Nephron (organoid): ENCODE measurements at regions not wholly inside any gene's neighbourhood (a gene's known extent, or its start where the extent isn't known, plus 50 kb on each side); places are given as distances from the start of the nearest gene placed in this dataset.

Experiments
- H3K27ac Mint-ChIP-seq, 3 experiments: 2 replicates each; pipeline ENCODE4 v1.8.0; 2020; ENCODE audit warnings: mixed read lengths in 3 of 3, mild to moderate bottlenecking in 2 of 3, moderate library complexity in 1 of 3
- H3K27me3 Mint-ChIP-seq: 2 replicates; pipeline ENCODE4 v1.8.0; 2021; ENCODE audit warnings: low read depth, mild to moderate bottlenecking, moderate library complexity, mixed read lengths
- H3K36me3 Mint-ChIP-seq: 2 replicates; pipeline ENCODE4 v1.8.0; 2020; ENCODE audit warnings: low read depth, mixed read lengths
- H3K4me1 Mint-ChIP-seq: 2 replicates; pipeline ENCODE4 v1.8.0; 2020; ENCODE audit warnings: mixed read lengths
- H3K4me3 Mint-ChIP-seq, 3 experiments: 2 replicates each; pipeline ENCODE4 v1.8.0; 2020; ENCODE audit warnings: mild to moderate bottlenecking in 3 of 3, mixed read lengths in 3 of 3, moderate library complexity in 2 of 3
- H3K9me3 Mint-ChIP-seq: 2 replicates; pipeline ENCODE4 v1.8.0; 2020; ENCODE audit warnings: mixed read lengths
- TF ChIP-seq, protein P1 (sequence below), 3 experiments: fragments of 200-600 bp; sonication (generic); IDR thresholded peaks; one replicate each; pipeline ENCODE4 v1.5.0; 2021; ENCODE audit warnings: antibody characterized with exemption in 3 of 3; ENCODE audit not compliant: unreplicated experiment in 3 of 3

DNA sequence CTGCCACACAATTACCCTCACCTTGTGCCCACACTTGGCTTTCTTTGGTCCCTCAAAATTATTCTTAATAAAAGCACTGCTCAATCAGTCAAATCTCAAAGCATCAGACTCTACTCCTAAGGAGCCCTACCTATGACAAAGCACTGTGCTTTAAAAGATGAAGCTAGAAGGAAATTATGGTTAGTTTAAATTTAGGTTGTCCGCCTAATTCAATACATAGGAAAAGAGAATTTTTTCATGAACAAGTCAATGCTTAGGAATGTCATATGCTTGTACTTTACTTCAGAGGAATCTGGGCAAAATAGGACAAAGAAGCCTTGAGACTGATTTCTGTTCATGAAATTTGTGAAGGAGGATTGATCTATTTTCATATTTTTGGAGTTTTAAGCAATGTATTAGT lies 726.4 kb upstream of the CDH2 start:
- Mint-ChIP-seq H3K4me1 (no peaks in the 10 kb centered on the region), H3K27ac (no peak overlapping the region), H3K36me3 (no peaks in the 10 kb centered on the region), H3K4me3 (no peak overlapping the region), H3K9me3 (no peaks in the 10 kb centered on the region), H3K27me3 (peaks cover 6% of the 10 kb centered on the region)
- TF ChIP-seq, protein P1, sequence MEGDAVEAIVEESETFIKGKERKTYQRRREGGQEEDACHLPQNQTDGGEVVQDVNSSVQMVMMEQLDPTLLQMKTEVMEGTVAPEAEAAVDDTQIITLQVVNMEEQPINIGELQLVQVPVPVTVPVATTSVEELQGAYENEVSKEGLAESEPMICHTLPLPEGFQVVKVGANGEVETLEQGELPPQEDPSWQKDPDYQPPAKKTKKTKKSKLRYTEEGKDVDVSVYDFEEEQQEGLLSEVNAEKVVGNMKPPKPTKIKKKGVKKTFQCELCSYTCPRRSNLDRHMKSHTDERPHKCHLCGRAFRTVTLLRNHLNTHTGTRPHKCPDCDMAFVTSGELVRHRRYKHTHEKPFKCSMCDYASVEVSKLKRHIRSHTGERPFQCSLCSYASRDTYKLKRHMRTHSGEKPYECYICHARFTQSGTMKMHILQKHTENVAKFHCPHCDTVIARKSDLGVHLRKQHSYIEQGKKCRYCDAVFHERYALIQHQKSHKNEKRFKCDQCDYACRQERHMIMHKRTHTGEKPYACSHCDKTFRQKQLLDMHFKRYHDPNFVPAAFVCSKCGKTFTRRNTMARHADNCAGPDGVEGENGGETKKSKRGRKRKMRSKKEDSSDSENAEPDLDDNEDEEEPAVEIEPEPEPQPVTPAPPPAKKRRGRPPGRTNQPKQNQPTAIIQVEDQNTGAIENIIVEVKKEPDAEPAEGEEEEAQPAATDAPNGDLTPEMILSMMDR (IDR thresholded peaks at IDR 0.05; ENCODE audit: unreplicated experiment in 3 of 3): no peak

DNA sequence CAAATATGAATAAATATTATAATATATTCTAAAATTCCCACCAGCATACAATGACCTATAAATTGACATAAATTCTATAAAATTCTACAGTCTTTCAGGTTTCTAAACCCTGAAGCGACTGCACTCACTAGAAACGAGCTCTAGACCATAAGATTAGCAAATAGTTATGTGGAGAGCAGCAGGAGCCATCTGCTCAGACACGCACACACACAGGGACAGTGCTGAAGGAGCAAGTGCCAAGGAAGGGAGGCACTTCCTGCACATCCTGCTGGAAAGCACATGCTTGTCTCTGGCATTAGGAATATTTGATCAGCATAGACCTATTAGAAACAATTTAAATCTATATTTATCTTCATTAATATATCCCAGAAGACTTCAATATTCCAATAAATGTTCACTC lies 713.9 kb upstream of the CDH2 start:
- H3K36me3 Mint-ChIP-seq: no peaks in the 10 kb centered on the region
- no peaks in the 10 kb centered on the region for H3K4me1 Mint-ChIP-seq
- H3K27me3 Mint-ChIP-seq: peaks cover 4% of the 10 kb centered on the region

DNA sequence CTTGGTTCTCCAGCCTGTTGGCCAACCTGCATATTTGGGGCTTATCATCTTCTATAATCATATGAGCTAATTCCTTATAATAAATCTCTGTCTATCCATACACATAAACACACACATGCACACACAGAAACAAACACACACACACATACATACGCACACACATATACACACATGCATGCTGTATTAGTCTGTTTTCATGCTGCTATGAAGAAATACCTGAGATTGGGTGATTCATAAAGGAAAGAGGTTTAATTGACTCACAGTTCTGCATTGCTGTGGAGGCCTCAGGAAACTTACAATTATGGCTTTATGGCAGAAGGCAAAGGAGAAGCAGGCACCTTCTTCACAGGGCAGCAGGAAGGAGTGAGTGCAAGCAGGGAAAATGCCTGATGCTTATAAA lies 707.4 kb upstream of the CDH2 start:
- no peaks in the 10 kb centered on the region for H3K9me3 Mint-ChIP-seq
- H3K36me3 Mint-ChIP-seq: no peaks in the 10 kb centered on the region
- no peak overlapping the region for H3K27ac Mint-ChIP-seq
- TF ChIP-seq, protein P1 (IDR thresholded peaks at IDR 0.05; ENCODE audit: unreplicated experiment in 3 of 3): no peak
- no peaks in the 10 kb centered on the region for H3K4me1 Mint-ChIP-seq
- H3K4me3 Mint-ChIP-seq: no peak overlapping the region
- H3K27me3 Mint-ChIP-seq: peaks cover 4% of the 10 kb centered on the region

More for the DNA sequence above, 713.9 kb upstream of the CDH2 start:
- no peak overlapping the region for H3K4me3 Mint-ChIP-seq
- TF ChIP-seq, protein P1 (IDR thresholded peaks at IDR 0.05; ENCODE audit: unreplicated experiment in 3 of 3): no peak
- peaks cover 1% of the 10 kb centered on the region for H3K9me3 Mint-ChIP-seq
- H3K27ac Mint-ChIP-seq: no peak overlapping the region

DNA sequence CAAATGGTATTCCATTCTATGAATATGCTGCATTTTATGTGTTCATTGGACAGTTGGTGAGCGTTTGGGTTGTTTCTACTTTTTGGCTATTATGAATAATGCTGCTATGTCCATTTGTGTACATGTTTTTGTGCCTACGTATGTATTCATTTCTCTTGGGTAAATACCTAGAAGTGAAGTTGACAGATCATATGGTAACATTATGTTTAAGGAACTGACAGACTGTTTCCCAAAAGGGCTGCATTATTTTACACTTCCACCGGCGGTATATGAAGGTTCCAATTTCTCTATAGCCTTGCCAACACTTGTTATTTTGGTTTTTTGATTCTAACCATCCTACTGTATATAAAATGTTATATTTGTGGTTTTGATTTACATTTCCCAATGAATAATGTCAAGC lies 703.9 kb upstream of the CDH2 start:
- no peak overlapping the region for H3K4me3 Mint-ChIP-seq
- H3K9me3 Mint-ChIP-seq: peaks cover 3% of the 10 kb centered on the region
- no peak overlapping the region for H3K27ac Mint-ChIP-seq
- TF ChIP-seq, protein P1 (IDR thresholded peaks at IDR 0.05; ENCODE audit: unreplicated experiment in 3 of 3): no peak
- no peaks in the 10 kb centered on the region for H3K4me1 Mint-ChIP-seq
- H3K27me3 Mint-ChIP-seq: no peaks in the 10 kb centered on the region
- H3K36me3 Mint-ChIP-seq: no peaks in the 10 kb centered on the region

DNA sequence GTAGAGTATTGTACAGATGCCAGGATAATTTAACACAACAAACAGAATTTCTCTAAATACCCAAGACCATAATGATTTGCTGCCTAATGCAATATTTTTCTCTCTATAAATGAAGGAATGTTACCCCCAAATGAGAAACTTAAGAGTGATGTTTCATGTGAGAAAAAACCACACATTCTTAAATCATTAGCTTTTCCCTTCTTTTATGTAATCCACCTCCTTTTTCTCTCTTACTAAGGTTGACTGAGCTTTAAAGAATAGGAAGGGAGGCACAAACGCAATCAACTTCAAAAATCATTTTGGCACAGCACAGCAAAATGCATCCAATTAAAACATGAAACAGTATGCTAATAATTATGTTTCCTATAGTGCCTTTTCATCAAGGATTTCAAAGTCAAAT lies 698.1 kb upstream of the CDH2 start:
- TF ChIP-seq, protein P1 (IDR thresholded peaks at IDR 0.05; ENCODE audit: unreplicated experiment in 3 of 3): no peak
- no peaks in the 10 kb centered on the region for H3K36me3 Mint-ChIP-seq
- peaks cover 13% of the 10 kb centered on the region for H3K4me1 Mint-ChIP-seq

DNA sequence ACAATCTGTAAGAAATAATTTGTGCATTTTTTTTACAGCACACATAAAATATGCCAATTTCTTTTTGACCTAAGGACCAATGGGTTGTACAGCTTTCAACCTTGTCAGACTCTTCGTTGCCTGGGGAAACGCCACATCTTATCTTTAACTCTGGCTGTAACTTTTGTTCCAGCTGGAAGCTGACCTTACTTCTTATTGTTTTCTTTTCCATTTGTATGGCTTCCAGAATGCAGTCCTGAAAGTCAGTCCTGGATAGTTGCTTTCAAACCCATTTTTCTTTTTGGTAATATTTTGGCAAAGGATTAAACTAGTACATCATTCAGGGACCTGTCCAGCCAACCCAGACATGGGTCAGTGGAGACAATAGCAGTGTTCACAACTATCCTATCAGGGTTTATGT lies 686.5 kb upstream of the CDH2 start:
- H3K27me3 Mint-ChIP-seq: no peaks in the 10 kb centered on the region
- peak overlapping the region in 1 of 3 experiments; percentile 14 for H3K4me3 Mint-ChIP-seq
- H3K9me3 Mint-ChIP-seq: no peaks in the 10 kb centered on the region
- H3K27ac Mint-ChIP-seq: peak overlapping the region; percentile 15 to 57 (median 27)
- peaks cover 14% of the 10 kb centered on the region for H3K4me1 Mint-ChIP-seq
- TF ChIP-seq, protein P1 (IDR thresholded peaks at IDR 0.05; ENCODE audit: unreplicated experiment in 3 of 3): no peak
- no peaks in the 10 kb centered on the region for H3K36me3 Mint-ChIP-seq

More for the DNA sequence above, 698.1 kb upstream of the CDH2 start:
- H3K27ac Mint-ChIP-seq: peak overlapping the region; percentile 55 to 95 (median 76)
- peaks cover 3% of the 10 kb centered on the region for H3K9me3 Mint-ChIP-seq
- H3K27me3 Mint-ChIP-seq: no peaks in the 10 kb centered on the region
- no peak overlapping the region for H3K4me3 Mint-ChIP-seq
